ENCODE measurements at regions not wholly inside any gene's neighbourhood (a gene's known extent, or its start where the extent isn't known, plus 50 kb on each side); places are given as distances from the start of the nearest gene placed in this dataset.

DNA sequence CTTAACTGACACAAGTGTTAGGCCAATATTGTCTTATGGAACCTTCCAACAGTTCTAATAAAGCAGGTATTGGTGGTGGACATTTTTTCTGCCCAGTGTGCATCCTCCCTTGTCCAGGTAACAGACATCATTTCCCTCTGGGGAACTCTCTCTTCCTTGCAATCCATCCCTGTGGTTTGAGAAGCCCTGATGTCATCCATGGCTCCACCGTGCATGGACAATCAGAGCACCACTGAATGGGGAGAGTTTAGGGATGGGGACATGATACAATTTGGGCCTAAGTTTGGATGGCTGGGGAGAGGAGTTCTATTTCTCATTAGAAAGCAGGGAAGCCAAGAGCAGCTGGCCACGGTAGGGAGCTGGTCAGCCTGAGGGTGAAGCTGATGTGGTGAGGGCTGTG is 60.2 kb upstream of the ZFP64 start:
- TF ChIP-seq EP300 (IDR thresholded peaks at IDR 0.05): no peak
- TF ChIP-seq, protein P1, sequence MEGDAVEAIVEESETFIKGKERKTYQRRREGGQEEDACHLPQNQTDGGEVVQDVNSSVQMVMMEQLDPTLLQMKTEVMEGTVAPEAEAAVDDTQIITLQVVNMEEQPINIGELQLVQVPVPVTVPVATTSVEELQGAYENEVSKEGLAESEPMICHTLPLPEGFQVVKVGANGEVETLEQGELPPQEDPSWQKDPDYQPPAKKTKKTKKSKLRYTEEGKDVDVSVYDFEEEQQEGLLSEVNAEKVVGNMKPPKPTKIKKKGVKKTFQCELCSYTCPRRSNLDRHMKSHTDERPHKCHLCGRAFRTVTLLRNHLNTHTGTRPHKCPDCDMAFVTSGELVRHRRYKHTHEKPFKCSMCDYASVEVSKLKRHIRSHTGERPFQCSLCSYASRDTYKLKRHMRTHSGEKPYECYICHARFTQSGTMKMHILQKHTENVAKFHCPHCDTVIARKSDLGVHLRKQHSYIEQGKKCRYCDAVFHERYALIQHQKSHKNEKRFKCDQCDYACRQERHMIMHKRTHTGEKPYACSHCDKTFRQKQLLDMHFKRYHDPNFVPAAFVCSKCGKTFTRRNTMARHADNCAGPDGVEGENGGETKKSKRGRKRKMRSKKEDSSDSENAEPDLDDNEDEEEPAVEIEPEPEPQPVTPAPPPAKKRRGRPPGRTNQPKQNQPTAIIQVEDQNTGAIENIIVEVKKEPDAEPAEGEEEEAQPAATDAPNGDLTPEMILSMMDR (IDR thresholded peaks at IDR 0.05): no peak

All from esophagus muscularis mucosa (tissue), 3 donors.